ENCODE measurements at regions not wholly inside any gene's neighbourhood (a gene's known extent, or its start where the extent isn't known, plus 50 kb on each side); places are given as distances from the start of the nearest gene placed in this dataset.

GRCh38 chr2:103898561-103898960 lies 955.4 kb upstream of the POU3F3 start:
- no peak for TF ChIP-seq CEBPB (IDR thresholded peaks at IDR 0.05)
- no peak for TF ChIP-seq POLR2A (IDR thresholded peaks at IDR 0.05; ENCODE audit: low read length)
